ENCODE measurements at regions not wholly inside any gene's neighbourhood (a gene's known extent, or its start where the extent isn't known, plus 50 kb on each side); places are given as distances from the start of the nearest gene placed in this dataset.

DNA sequence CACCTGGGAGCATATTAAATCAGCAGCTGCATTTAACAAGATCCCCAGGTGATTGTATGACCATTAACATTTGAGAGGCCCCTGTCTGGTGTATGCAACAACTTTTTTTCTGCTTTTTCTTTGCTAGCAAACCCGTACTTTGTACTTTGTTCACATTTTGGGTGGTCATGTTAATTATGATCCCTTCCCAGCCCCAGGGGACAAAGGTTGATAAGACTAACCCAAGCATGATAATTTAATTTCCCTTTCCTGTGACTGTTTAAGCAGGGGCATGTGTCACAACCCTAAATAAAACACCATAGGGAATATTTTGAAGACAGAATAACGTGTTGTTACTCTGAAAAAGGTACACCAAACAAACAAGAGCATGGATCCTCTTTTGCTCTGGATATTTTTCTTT lies 332.0 kb downstream of the PCDH18 start:
- no peak for DNase-seq

DNA sequence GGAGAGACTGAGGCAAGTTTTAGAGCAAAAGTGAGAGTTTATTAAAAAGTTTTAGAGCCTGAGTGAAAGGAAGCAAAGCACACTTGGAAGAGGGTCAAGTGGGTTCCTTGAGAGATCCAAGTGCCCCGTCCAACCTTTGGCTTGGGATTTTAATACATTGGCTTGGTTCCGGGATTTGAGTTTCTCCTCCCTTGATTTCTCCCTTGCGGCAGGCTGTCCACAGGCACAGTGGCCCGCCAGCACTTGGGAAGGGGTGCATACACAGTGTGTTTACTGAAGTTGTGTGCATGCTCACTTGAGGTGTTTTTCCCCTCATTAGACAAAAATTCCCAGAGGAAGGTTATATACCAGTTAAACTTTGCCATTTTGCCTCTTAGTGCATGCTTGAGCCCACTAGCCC lies 333.5 kb downstream of the PCDH18 start:
- DNase-seq: no peak

- DNase-seq: no peak
Measured at GRCh38 chr4:137194670-137195069, 337.6 kb downstream of the PCDH18 start.

DNA sequence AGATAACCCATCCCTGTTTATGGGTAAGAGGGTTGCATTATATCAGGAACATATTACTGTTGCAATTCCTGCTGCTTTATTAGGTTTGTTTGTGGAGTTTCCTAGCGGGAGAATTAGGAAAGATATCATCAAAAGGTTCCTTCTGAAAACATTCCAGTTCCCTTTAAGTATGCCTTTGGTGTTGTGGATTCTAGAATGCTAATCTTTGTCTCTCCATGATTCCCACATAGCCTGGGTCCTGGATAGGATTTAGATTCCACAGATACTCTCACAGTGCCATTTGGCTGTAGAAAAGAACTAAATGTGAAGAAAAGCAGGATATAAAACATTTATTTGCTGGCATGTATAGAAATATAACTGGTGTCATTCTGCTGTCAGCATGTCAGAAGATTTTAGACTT lies 338.7 kb downstream of the PCDH18 start:
- no peak for DNase-seq

DNA sequence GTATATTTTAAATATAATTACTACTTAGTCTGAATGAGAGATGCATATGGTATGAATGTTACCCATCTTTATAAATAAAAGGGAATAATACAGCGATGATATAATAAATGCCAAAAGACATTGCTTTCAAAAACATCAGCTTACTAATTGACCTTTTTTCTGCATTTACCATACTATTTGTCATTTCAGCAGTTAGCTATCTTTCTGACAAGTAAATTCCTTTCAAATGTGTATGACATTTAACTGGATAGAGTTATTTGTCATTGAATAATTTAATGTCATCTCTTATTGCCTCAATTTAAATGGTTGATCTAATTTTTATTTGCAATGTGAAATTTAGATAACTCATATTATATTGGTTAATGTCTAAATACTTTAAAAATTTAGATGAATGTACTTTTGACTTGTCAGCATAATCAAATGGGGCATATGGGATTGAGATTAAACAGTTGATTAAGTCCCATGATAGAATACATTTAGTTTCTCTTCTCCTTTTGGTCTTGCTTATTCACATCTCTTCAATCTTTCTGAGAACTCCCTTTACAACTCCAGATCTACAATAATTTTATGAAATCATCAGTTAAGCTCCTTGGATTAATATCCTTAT lies 350.9 kb downstream of the PCDH18 start:
- no peak for DNase-seq

- DNase-seq: no peak
Measured at GRCh38 chr4:137180349-137180748, 351.9 kb downstream of the PCDH18 start.

- no peak for DNase-seq
Measured at GRCh38 chr4:137156807-137157206, 375.5 kb downstream of the PCDH18 start.

DNA sequence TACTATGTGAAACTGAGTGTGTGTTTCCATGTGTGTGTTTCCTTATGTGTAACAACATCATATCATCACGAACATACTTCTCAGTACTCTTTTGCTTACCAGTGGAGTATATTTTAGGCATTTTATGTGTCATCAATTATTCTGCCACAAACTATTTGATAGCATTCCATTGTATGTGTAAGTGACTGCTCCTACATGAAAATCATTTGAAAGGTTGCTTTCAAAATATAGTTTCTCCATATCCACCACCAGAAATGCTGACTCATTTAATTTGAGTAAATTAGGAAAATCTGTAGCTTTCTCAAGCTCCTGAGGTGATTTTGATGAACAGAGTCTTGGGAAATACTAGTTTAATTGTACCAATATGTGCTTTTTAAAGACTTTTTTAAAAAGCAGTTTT lies 376.2 kb downstream of the PCDH18 start:
- no peak for DNase-seq

DNA sequence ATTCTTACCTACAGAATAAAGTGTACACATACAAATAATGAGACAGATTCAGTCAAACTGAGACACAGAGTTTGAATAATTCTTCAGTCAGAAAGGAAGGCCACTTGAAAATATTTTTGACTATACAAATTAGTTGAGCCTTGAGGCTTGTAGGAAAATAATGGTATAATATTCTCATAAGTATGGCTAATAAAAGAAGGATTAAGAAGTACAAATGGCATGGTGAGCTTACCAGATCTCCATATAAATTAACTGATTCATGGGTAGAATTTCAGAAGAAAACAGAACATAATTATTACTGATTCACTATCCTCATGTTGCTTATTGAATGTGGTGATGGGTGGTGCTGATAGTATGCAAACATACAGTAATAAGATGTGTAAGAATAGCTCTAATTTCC lies 401.1 kb downstream of the PCDH18 start:
- DNase-seq: no peak

GRCh38 chr4:137129845-137130244 lies 402.4 kb downstream of the PCDH18 start:
- DNase-seq: no peak

DNA sequence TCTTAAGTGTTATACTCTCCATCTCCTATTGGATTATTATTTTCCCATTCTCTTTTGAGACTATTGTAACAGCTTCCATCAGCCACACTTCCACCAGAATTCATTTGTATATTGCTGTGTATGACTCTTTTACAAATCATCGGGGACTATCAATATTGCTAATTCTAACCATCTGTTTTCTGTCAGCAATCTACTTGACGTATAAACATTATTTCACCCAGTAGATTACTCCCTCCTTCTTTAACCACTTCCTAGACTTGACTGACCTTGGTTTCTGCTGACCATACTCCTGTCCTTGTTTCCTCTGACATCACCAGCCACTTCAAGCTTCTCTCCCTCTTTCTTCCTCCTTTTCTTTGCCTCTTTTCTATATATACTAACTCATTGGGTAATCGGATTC lies 402.9 kb downstream of the PCDH18 start:
- no peak for DNase-seq

GRCh38 chr4:137125011-137125410 lies 407.3 kb downstream of the PCDH18 start:
- DNase-seq: no peak

DNA sequence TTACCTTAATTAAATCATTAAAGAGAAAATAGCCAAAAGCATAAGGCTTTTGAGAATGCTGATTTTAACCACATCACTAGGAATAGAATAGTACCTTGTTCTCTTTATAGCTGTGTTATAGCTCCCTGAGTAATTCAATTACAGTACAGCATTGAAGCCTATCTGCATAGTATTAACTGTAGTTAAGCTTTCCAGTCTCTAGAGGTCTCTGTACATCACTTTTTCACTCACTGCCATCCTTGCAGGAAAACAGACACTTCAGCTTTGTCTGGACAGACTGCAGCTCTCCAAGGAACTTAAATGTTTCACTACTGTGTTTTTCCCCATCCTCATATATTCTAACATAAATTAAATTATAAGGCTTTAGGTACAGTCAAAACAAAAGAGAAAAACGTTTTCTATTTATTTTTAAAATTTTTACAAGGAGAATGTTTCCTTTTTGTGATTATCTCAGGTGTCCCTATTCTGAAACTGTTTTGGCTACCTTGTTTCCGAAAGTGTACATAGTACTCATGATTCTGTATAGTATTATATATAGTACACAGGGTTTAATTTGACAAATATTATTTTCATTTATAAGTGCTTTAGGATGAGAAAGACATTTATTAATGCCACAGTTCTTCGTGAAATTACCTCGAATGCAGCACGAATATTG lies 407.9 kb downstream of the PCDH18 start:
- DNase-seq: no peak

DNA sequence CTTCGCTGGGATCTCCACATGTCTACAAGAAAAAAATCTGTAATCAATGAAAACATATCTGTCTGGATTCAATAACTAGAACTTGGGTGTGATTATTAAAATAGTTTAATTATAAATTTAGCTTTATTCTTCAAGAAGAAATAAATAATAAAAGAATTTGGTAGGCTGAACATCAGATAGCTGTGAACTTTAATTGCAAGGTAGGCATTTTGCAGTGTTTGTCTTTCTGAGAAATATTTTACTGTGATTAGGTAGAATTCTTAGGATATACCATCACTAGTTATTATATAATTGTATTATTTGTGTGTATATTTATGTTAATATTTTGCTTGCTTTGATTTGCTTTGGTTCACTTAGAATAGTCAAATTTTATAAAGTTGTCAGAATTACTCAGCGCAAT lies 409.4 kb downstream of the PCDH18 start:
- no peak for DNase-seq

GRCh38 chr4:137116144-137116543 lies 416.1 kb downstream of the PCDH18 start:
- no peak for DNase-seq

DNA sequence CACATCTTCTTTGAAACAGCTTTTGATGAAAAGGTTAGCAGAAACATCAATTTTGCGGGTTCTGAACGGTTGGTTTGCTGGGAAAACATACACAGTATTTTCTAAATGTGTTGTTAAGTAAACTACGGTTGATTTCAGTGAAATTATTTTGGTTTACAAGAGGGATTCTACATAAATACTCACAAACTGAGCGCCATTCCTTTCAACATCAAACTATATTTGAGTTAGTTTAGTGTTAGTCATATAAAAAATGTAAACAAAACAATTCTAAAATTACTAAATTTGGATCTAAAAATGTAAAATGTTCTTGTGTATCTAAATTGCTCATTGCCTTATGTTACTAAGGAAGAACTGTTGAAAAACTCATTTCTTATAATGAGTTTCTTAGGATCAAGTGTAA lies 425.6 kb downstream of the PCDH18 start:
- no peak for DNase-seq

DNA sequence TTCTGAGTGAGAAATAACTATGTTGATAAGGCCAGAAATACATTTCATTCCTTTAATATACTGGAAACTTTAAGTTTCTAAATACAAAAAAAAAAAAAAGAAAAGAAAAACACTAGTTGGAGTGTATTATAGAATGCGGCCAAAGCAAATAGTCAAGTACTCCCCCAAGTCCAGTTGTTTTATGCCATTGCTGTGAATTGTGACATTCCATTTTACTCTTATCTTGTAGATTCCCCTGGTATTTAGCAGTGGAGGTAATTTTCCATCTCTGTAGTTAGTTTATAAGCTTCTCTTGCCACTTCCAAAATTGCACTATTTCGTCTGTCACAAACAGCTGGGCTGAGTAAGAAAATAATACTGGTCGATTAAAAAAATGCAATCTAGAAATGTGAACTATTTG lies 426.0 kb downstream of the PCDH18 start:
- no peak for DNase-seq

DNA sequence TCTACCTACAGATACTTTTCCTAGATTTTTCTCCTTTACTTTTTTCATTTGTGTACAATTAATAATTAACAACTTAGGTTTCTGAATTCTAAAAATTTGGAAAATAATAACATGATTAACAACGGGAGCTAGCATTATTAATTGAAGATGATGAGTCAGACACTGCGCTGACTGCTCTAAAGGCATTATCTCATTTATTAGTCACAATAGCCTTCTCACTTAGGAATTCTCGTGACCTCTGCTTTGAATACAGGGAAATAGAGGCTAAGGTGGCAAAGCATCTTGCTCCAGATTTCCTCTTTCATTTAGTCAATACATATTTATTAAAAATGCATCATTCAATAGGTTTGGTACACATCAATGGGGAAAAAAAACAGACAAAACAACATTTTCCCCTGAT lies 441.3 kb downstream of the PCDH18 start:
- no peak for DNase-seq

DNA sequence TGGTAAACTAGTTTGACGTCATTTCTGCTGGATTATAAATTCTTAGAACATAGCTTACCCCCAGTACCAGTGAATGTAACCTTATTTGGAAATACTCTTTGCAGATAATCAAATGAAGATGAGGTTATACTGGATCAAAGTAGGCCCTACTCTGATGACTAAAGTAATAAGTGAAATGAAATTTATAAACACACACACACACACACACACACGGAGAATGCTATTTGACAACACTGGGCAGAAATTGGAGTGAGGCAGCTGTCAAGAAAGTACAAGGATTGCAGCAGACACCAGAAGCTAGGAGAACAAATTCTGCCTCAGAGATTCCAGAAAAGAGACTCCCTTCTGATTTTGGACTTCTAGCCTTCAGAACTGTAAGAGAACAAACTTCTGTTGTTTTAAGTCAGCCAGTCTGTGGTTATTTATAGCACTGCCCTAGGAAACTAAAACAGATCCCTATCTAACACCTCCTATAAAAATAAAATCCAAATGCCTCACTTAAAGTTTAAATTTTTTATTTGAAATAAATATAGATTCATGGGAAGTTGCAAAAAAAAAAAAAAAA lies 448.6 kb downstream of the PCDH18 start:
- DNase-seq: no peak

DNA sequence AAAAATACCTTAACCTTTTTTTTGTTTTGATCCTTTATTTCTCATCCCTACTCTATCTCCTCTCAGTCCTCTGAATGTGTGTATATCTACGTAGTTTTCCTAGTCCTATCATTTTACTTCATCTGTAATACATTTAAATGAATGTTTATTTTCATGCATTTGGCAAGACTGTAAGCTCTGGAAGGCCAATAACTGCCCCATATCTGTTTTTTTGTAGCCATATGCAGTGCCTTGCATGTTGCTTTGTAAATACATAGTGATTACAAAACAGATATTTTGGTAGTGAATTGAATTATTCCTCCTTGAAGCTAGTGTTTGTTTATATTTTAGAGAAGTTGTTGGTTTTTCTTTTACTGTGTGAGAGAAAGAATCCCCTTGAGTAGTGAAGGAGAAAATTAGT lies 450.2 kb downstream of the PCDH18 start:
- no peak for DNase-seq

DNA sequence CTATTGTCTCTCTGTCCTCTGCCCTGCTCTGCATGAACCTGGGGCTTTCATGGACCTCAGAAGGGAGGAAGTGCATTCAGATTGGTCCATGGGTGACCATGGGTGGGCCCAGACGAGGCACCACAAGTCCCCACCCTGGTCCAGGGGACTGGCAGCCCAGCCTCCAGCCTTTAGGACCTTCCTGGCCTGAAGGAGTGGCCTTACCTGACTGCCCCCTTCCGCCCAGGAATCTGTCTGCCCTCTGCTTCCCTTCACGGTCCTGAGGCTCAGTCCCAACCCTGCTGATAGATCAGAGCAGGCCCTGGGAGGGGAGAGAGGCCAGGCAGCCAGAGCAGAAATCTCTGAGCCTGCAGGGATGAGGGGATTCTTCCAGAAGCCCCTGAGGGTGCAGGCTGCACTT lies 455.4 kb downstream of the PCDH18 start:
- DNase-seq: no peak

DNA sequence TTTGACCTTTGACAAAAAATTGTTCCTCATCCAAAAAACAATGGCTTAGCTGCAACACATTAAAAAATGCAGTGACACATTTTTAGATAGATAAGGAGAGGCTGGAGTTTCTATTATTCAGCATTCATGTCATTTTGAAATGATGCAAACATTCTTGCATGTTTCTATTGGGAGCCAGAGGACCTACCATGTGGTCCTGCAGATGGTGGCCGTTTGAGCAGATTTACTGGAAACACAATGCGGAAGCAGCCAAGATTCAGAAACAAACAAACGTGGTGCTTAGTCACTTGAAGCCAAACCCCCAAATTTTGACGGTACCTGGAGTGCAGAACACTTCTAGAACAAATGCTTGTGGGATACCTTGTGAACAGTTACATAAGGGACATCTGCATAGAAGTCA lies 456.7 kb downstream of the PCDH18 start:
- DNase-seq: no peak

- no peak for DNase-seq
Measured at GRCh38 chr4:137070614-137071013, 461.7 kb downstream of the PCDH18 start.

DNA sequence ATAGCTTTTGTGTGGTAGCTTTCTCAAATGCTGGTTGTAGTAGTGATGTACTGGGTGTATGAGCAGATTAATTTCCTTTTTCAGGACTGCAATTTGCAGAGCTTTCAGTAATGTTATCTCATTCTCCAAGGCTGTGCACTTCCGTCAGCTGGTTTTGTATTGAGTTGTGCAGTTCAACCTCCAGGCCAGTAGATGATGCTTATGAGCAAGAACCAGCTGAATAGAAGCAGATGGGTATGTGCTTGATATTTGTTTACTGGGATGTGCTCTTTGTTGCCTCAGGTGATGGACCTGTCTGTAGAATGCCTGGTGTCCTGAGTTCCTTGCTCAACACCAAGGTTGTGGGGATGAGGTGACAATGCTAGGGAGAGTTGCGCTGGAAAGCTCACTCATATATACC lies 462.8 kb downstream of the PCDH18 start:
- no peak for DNase-seq

Data from occipital lobe (tissue), 1 donor.